RWPE2 (cell line): ENCODE measurements at regions not wholly inside any gene's neighbourhood (a gene's known extent, or its start where the extent isn't known, plus 50 kb on each side); places are given as distances from the start of the nearest gene placed in this dataset.

Experiments
- ATAC-seq: fragments of 200-7000 bp; cut with Tn5 transposase; 3 replicates; pipeline ENCODE4 v1.9.1; 2021; ENCODE audit warnings: low read depth
- DNase-seq: peaks from one replicate; pipeline ENCODE4 v3.0.0-alpha.2; 2020; ENCODE audit warnings: low spot score
- H3K27ac ChIP-seq: fragments of 450-650 bp; 2 replicates; pipeline ENCODE4 v1.5.1; 2017; ENCODE audit warnings: mild to moderate bottlenecking; ENCODE audit not compliant: poor library complexity, severe bottlenecking
- H3K27me3 ChIP-seq: fragments of 250-450 bp; sonication (Bioruptor Pico); 2 replicates; pipeline ENCODE4 v1.5.1; 2021; ENCODE audit warnings: mild to moderate bottlenecking, moderate library complexity; ENCODE audit not compliant: insufficient read depth, poor library complexity, severe bottlenecking
- H3K36me3 ChIP-seq: fragments of 250-450 bp; sonication (Bioruptor Pico); 2 replicates; pipeline ENCODE4 v1.5.1; 2020; ENCODE audit warnings: low read depth, mild to moderate bottlenecking, moderate library complexity
- H3K4me1 ChIP-seq: fragments of 250-450 bp; sonication (Bioruptor Pico); 2 replicates; pipeline ENCODE4 v1.5.1; 2021; ENCODE audit warnings: mild to moderate bottlenecking, moderate library complexity; ENCODE audit not compliant: insufficient read depth, poor library complexity, severe bottlenecking
- H3K4me3 ChIP-seq: fragments of 250-450 bp; sonication (Bioruptor Pico); 2 replicates; pipeline ENCODE4 v1.5.1; 2021; ENCODE audit warnings: mild to moderate bottlenecking, moderate library complexity; ENCODE audit not compliant: severe bottlenecking
- H3K9me3 ChIP-seq: fragments of 250-450 bp; sonication (Bioruptor Pico); 2 replicates; pipeline ENCODE4 v1.5.1; 2021; ENCODE audit warnings: mild to moderate bottlenecking, moderate library complexity; ENCODE audit not compliant: severe bottlenecking
- CTCF ChIP-seq: fragments of 450-650 bp; IDR thresholded peaks from one replicate; pipeline ENCODE4 v1.5.1; 2017; ENCODE audit warnings: mild to moderate bottlenecking, moderate library complexity; ENCODE audit not compliant: poor library complexity, severe bottlenecking

- no peaks in the 10 kb centered on the region for H3K9me3 ChIP-seq
- H3K27me3 ChIP-seq, result no peaks in the 10 kb centered on the region
- H3K4me1 ChIP-seq, result no peaks in the 10 kb centered on the region
- no peak for DNase-seq
- H3K27ac ChIP-seq, result no peak overlapping the region
- no peak for ATAC-seq
- H3K36me3 ChIP-seq, result no peaks in the 10 kb centered on the region
- TF ChIP-seq CTCF, result no peak
- no peak overlapping the region for H3K4me3 ChIP-seq
Measured at GRCh38 chr2:56803596-56803995, 619.8 kb downstream of the CCDC85A start.

GRCh38 chr2:56806924-56807323 is 623.1 kb downstream of the CCDC85A start:
- H3K4me3 ChIP-seq, result no peak overlapping the region
- no peaks in the 10 kb centered on the region for H3K27me3 ChIP-seq
- peaks cover under 1% of the 10 kb centered on the region for H3K4me1 ChIP-seq
- DNase-seq (no peak), ATAC-seq (no peak)
- H3K27ac ChIP-seq, result no peak overlapping the region
- no peak for TF ChIP-seq CTCF
- H3K9me3 ChIP-seq, result no peaks in the 10 kb centered on the region
- no peaks in the 10 kb centered on the region for H3K36me3 ChIP-seq

GRCh38 chr2:56807861-56808260 is 624.1 kb downstream of the CCDC85A start:
- H3K4me1 ChIP-seq, result peaks cover 10% of the 10 kb centered on the region
- DNase-seq (no peak), ATAC-seq (no peak)
- H3K27ac ChIP-seq, result no peak overlapping the region
- no peaks in the 10 kb centered on the region for H3K9me3 ChIP-seq
- TF ChIP-seq CTCF, result no peak
- H3K36me3 ChIP-seq, result no peaks in the 10 kb centered on the region
- no peak overlapping the region for H3K4me3 ChIP-seq
- H3K27me3 ChIP-seq, result no peaks in the 10 kb centered on the region

- no peak for DNase-seq
- no peak overlapping the region for H3K4me3 ChIP-seq
- TF ChIP-seq CTCF, result no peak
- H3K9me3 ChIP-seq, result no peaks in the 10 kb centered on the region
- H3K4me1 ChIP-seq, result peaks cover 12% of the 10 kb centered on the region
- H3K36me3 ChIP-seq, result no peaks in the 10 kb centered on the region
- no peaks in the 10 kb centered on the region for H3K27me3 ChIP-seq
- no peak overlapping the region for H3K27ac ChIP-seq
- ATAC-seq, result no peak
Measured at GRCh38 chr2:56811401-56811800, 627.6 kb downstream of the CCDC85A start.

- ATAC-seq (no peak), DNase-seq (no peak)
- Histone ChIP-seq H3K4me3 (no peak overlapping the region), H3K4me1 (peaks cover 12% of the 10 kb centered on the region), H3K9me3 (no peaks in the 10 kb centered on the region), H3K36me3 (no peaks in the 10 kb centered on the region), H3K27me3 (no peaks in the 10 kb centered on the region), H3K27ac (no peak overlapping the region)
- TF ChIP-seq CTCF, result no peak
Measured at GRCh38 chr2:56812432-56812831, 628.6 kb downstream of the CCDC85A start.
